ENCODE measurements at regions not wholly inside any gene's neighbourhood (a gene's known extent, or its start where the extent isn't known, plus 50 kb on each side); places are given as distances from the start of the nearest gene placed in this dataset.

DNA sequence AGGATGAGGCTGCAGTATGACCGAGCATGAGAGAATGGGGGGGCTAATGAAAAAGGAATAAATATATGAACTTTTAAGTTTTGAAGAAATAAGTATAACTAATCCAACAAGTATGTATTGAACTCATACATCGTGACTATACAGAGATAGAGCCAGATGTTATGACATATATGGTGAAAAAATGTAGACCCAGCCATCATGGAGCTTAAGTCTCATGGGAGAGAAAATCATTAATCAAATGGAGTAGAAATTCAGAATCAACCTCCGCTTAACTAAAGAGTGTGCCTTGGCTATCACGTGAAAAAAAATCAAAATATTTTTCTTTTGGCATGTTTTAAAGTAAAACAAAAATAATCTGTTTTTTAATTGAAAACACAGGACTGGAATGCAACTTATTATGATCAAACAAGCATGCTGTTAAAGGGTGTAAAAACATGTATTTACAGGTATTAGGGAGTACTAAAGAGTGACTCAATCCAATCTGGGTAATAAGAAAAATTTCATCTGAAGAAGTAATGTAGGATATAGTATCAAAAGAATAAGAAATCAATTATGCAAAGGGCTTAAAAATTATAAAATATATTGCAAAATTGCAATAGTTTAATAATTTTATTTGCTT, 868.5 kb upstream of the NUDT12 start:
- DNase-seq, result peak; percentile 11
- CTCF ChIA-PET, result no interaction called here

More for the DNA sequence above, 868.5 kb upstream of the NUDT12 start:
- Histone ChIP-seq H3K18ac (ENCODE audit: low read depth, low read length) (no peak overlapping the region), H3K14ac (replicated peaks; ENCODE audit: low read depth, low read length) (no peak overlapping the region), H3K36me3 (ENCODE audit: control insufficient read depth, insufficient read depth, low read length) (no peaks in the 10 kb centered on the region), H3K23ac (ENCODE audit: low read depth, low read length) (no peak overlapping the region), H2AK9ac (replicated peaks; ENCODE audit: low read depth, low read length, poor library complexity) (no peak overlapping the region), H3K27ac (ENCODE audit: insufficient read depth, low read length) (no peak overlapping the region), H3K4me3 (ENCODE audit: insufficient read depth, low read depth, low read length) (no peak overlapping the region), H4K91ac (ENCODE audit: insufficient read depth, low read depth, low read length) (no peak overlapping the region), H3K9me1 (ENCODE audit: insufficient read depth, low read length) (no peaks in the 10 kb centered on the region), H3K79me1 (ENCODE audit: low read depth in 1 of 2, low read length in 2 of 2) (no peaks in the 10 kb centered on the region), H3K4me2 (ENCODE audit: low read depth, low read length) (no peak overlapping the region), H4K8ac (ENCODE audit: low read depth in 2 of 2, low read length in 2 of 2) (no peak overlapping the region), H3K4ac (ENCODE audit: low read depth, low read length) (no peak overlapping the region), H2BK15ac (ENCODE audit: low read depth, low read length) (no peak overlapping the region), H2BK20ac (ENCODE audit: low read depth, low read length) (no peak overlapping the region), H2BK120ac (ENCODE audit: low read depth, low read length) (no peak overlapping the region), H4K20me1 (ENCODE audit: insufficient read depth, low read length) (no peaks in the 10 kb centered on the region), H3K27me3 (ENCODE audit: control insufficient read depth, insufficient read depth, low read length) (no peaks in the 10 kb centered on the region), H2AK5ac (ENCODE audit: low read depth, low read length) (no peak overlapping the region), H2AFZ (replicated peaks; ENCODE audit: low read length, poor library complexity) (no peak overlapping the region), H3K9me3 (ENCODE audit: control insufficient read depth, insufficient read depth, low read length) (no peaks in the 10 kb centered on the region), H4K5ac (ENCODE audit: low read depth, low read length) (no peak overlapping the region), H3K56ac (ENCODE audit: extremely low read depth, insufficient read depth, low read length) (no peak overlapping the region), H3K9ac (ENCODE audit: low read depth, low read length) (no peak overlapping the region), H3K4me1 (ENCODE audit: control insufficient read depth, insufficient read depth, low read length) (no peaks in the 10 kb centered on the region), H2BK5ac (ENCODE audit: low read depth, low read length, poor library complexity, severe bottlenecking) (no peak overlapping the region)
- no TSS peak for BruUV-seq (replicated peaks)
- no peak for ATAC-seq (ENCODE audit: low read depth)
- dilution Hi-C loops (cut with HindIII; ENCODE audit: low sequenced_read_pairs, unreplicated experiment), result no loop called here
- in situ Hi-C loops (cut with MboI; ENCODE audit: low sequenced_read_pairs), result no loop called here
- POLR2A ChIA-PET (ENCODE audit: unreplicated experiment), result no interaction called here
- intact Hi-C loops (cut with micrococcal nuclease), result loop anchor here (5.0 kb wide), 1 partner anchor 1246 kb away; no protein-coding TSS in a partner anchor
- no CpG with 5 or more reads among the region's 4 CpGs for WGBS, 2 experiments (ENCODE audit: extremely low coverage in 2 of 2, insufficient read length in 1 of 2)
- TF ChIP-seq SMC3 (IDR thresholded peaks at IDR 0.05; ENCODE audit: low read depth, low read length), result no peak

Data from IMR-90 (cell line).